ENCODE measurements at regions not wholly inside any gene's neighbourhood (a gene's known extent, or its start where the extent isn't known, plus 50 kb on each side); places are given as distances from the start of the nearest gene placed in this dataset.

DNA sequence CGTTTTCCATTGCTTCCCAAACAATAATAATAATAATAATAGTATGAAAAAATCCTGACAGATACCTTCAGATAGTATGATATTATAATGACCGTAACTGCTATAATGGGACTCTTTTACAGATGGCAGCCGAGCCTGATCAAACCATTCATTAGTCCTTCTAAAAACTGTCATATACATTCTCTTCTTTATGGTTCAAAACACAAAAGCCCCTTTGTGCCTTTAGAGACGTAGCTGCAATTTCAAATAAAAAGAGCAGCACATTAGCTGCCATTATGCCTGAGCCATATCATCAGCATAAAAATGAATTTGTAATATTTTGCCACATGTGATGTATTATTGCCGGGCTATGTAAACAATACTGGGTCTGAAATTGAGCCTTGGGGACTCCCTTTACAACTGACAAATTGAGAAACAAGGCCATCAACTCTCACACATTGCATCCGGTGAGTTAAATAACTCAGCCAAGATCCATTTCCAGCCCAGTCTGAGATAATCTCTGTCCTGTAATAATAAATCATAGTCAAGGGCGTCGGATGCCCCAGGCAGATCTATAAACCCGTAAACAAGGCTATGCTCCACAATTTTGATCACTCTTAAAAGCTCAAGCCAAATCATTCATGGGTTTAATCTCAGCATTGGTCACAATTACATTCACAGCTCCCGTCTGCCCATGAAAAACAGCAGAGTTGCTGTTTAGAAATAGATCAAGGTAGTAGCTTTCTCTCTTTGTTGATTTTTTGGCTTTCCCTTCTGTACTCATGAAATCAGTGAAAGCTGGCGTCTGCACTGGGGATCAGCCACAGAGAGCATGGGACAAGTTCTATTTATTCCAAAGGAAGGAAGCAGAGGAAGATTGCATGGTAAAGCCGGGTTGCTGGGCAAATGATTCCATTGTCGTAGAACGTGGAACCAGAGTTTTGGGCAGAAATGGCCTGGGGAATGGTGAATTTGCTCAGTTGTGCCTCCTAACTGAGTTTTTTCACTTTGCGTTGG is 150.1 kb upstream of the BMPER start:
- no peak for DNase-seq (ENCODE audit: low read depth)

- DNase-seq (ENCODE audit: low read depth): no peak
These were observed 148.3 kb upstream of the BMPER start for GRCh38 chr7:33757050-33757449.

DNA sequence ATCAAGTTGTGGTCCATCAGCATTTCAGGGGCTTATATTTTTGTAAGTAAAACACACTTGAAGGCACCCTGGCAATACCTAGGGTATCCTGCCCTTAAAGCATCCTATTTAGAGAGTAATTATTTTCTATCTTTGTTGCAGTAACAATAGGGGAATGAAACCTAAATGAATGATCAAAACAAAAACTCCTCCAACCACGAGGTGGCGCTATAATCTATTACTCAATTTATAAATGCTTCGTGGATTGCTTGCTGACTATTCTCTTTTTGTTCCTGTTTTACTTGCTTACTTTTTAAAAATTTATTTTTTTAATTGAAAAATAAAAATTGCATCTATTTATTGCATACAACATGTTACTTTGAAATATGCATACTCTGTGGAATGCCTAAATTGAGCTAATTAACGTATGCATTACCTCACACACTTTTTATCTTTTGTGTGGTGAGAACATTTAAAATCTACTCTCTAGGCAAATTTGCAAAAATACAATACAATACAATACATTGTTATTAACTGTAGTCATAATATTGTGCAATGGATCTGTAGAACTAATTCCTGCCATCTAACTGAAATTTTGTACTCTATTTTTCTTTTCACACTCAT is 147.7 kb upstream of the BMPER start:
- DNase-seq (ENCODE audit: low read depth): peak; percentile 47

- no peak for DNase-seq (ENCODE audit: low read depth)
These were observed 145.2 kb upstream of the BMPER start for GRCh38 chr7:33760146-33760545.

GRCh38 chr7:33760834-33761233 is 144.5 kb upstream of the BMPER start:
- no peak for DNase-seq (ENCODE audit: low read depth)

GRCh38 chr7:33761449-33762080 is 143.8 kb upstream of the BMPER start:
- no peak for DNase-seq (ENCODE audit: low read depth)

DNA sequence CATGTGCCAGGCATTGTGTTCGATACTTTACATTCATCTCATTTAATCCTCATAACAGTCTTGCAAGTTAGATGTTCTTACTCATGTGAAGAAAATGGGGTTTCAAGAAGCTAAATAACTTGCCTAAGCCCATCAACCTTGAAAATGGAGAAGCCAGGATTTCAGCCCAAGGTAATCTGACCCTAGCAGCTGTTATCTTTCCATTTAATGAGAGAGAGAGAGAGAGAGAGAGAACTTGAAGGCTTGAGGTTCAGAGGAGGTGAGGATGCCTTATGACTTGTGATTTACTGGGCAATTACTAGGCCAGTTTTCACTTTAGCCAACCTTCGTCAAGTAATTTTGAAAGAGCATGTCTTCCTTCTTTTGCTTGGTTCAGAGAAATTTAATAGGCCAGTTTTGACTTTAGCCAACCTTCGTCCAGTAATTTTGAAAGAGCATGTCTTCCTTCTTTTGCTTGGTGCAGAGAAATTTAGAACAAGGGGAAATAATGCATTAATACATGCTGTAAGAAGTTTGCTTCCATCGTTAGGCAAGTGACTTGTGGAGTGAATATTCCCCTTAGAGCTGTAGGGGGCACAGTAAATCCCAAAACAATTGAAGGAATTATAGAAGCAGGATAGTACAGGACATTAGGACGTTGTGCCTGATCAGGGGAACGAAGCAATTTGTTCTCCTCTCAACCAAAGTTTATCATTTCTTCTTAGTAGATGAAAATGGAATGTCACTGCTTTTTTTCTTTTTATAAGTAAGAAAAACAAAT is 143.0 kb upstream of the BMPER start:
- no peak for DNase-seq (ENCODE audit: low read depth)

- no peak for DNase-seq (ENCODE audit: low read depth)
These were observed 142.4 kb upstream of the BMPER start for GRCh38 chr7:33762911-33763306.

- peak; percentile 70 for DNase-seq (ENCODE audit: low read depth)
These were observed 140.4 kb upstream of the BMPER start for GRCh38 chr7:33764752-33765451.

- no peak for DNase-seq (ENCODE audit: low read depth)
These were observed 138.9 kb upstream of the BMPER start for GRCh38 chr7:33766405-33766804.

DNA sequence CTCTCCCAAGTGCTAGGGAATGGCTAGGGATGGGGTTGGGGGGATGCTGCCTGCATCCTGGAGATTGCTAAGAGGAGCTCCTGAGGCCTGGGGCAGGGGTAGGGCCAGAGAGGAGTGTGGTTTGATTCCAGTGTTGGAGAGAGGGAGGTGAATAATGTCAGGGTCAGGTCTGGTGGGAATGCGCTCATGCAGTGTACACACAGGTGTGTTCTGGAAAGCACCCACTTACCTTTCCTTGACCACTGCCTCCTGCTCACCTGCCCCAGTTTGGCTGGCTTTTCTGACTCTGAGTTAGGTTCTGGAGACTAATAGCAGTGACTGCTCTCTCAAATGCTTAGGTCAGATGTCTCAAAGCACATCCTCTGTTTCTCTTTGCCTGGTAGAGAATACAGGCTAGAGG is 135.4 kb upstream of the BMPER start:
- no peak for DNase-seq (ENCODE audit: low read depth)

GRCh38 chr7:33770576-33770975 is 134.8 kb upstream of the BMPER start:
- DNase-seq (ENCODE audit: low read depth): no peak

GRCh38 chr7:33771422-33771821 is 133.9 kb upstream of the BMPER start:
- no peak for DNase-seq (ENCODE audit: low read depth)

- no peak for DNase-seq (ENCODE audit: low read depth)
These were observed 132.3 kb upstream of the BMPER start for GRCh38 chr7:33773053-33773452.

GRCh38 chr7:33774762-33775523 is 130.4 kb upstream of the BMPER start:
- peak; percentile 89 for DNase-seq (ENCODE audit: low read depth)

DNA sequence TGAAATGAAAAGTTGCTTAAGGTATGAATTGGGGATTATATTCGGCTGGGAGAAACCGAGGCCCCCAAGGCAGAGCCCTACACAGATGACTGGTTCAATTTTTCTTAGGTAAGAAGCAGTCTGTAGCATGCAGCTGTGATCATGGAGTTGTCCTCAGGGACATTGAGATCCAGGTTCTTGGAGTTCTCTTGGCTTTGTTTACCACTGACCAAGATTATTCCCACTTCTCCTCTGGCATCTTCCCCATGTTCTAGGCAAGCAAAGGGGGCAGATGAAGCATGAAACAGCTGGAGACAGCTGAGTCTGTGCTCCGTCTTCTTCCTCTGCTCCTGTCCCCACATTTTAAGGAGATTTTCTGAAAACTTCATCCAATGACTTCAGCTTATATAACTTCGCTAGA is 129.5 kb upstream of the BMPER start:
- no peak for DNase-seq (ENCODE audit: low read depth)

- no peak for DNase-seq (ENCODE audit: low read depth)
These were observed 128.6 kb upstream of the BMPER start for GRCh38 chr7:33776788-33777187.

GRCh38 chr7:33778195-33778594 is 127.1 kb upstream of the BMPER start:
- no peak for DNase-seq (ENCODE audit: low read depth)

GRCh38 chr7:33779216-33779615 is 126.1 kb upstream of the BMPER start:
- no peak for DNase-seq (ENCODE audit: low read depth)

DNA sequence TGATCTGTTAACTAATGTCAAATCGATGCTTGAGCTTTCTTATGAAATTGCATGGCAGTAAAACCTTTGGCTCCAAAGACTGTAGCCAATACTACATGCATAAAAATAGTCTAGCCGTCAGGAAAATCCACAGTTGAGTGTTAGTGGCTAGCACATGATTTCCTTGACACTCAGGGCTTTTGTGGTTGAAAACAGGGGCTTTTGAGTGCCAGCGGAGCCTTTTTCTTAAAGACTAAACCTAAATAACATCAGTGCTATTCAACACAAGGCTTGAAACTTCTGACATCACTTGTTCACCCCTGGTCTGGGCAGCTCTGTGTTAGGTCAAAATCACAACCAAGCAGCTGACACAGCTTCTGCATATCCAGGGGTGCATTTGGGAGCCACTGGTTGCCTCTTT is 124.2 kb upstream of the BMPER start:
- DNase-seq (ENCODE audit: low read depth): no peak

DNA sequence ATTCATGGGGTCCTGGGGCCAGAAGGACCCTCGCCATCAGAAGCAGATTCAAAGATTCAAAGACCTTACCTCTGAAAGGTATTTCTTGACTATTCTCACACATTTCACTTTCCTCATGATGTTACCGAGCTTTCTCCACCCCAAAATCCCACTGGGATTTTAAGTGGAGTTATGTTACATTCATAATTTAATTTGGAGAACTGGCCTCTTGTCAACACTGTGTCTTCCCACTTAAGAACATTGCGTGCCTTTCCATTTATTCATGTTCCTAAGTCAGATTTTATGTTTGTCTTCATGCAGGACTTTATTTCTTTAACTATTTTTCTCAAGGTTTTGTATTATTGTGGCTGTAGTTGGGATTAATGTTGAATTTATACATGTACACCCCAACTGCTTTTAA is 123.5 kb upstream of the BMPER start:
- no peak for DNase-seq (ENCODE audit: low read depth)

Data from iris pigment epithelial cell (primary cell).